Epithelial cell of esophagus (primary cell): ENCODE measurements at regions not wholly inside any gene's neighbourhood (a gene's known extent, or its start where the extent isn't known, plus 50 kb on each side); places are given as distances from the start of the nearest gene placed in this dataset.

Experiments
- DNase-seq: peaks from one replicate; pipeline ENCODE4 v3.0.0; 2010; ENCODE audit warnings: low read depth
- H3K4me3 ChIP-seq: 2 replicates; pipeline ENCODE4 v1.5.1; 2011; ENCODE audit warnings: mild to moderate bottlenecking, low read length, control low read depth
- TF ChIP-seq, protein P1 (sequence below): IDR thresholded peaks from 2 replicates; pipeline ENCODE4 v1.5.1; 2011; ENCODE audit warnings: low read depth, mild to moderate bottlenecking, low read length, control low read depth, inconsistent platforms; ENCODE audit not compliant: insufficient read depth; ENCODE audit errors: missing control alignments

DNA sequence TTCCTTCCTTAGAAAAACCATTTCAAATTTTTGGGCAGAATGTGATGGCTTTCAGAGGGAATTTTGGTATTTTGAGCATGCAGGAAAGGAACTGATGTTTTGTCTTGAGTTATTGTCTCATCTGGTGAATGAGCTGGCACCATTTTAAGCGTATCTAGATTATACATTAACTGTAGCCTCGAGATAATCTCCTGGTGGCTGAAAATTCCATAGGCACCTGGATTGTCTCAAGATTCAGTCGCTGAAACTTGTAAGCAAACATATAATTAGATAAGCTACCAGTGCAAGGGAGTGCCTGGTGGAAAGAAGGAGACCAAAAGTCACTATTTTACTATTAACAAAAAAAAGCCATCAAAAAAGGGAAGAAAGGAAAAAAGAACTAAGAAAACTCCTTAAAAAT, 687.8 kb upstream of the DDX18 start:
- no peak for DNase-seq
- TF ChIP-seq, protein P1, sequence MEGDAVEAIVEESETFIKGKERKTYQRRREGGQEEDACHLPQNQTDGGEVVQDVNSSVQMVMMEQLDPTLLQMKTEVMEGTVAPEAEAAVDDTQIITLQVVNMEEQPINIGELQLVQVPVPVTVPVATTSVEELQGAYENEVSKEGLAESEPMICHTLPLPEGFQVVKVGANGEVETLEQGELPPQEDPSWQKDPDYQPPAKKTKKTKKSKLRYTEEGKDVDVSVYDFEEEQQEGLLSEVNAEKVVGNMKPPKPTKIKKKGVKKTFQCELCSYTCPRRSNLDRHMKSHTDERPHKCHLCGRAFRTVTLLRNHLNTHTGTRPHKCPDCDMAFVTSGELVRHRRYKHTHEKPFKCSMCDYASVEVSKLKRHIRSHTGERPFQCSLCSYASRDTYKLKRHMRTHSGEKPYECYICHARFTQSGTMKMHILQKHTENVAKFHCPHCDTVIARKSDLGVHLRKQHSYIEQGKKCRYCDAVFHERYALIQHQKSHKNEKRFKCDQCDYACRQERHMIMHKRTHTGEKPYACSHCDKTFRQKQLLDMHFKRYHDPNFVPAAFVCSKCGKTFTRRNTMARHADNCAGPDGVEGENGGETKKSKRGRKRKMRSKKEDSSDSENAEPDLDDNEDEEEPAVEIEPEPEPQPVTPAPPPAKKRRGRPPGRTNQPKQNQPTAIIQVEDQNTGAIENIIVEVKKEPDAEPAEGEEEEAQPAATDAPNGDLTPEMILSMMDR = no peak
- H3K4me3 ChIP-seq = no peak overlapping the region

DNA sequence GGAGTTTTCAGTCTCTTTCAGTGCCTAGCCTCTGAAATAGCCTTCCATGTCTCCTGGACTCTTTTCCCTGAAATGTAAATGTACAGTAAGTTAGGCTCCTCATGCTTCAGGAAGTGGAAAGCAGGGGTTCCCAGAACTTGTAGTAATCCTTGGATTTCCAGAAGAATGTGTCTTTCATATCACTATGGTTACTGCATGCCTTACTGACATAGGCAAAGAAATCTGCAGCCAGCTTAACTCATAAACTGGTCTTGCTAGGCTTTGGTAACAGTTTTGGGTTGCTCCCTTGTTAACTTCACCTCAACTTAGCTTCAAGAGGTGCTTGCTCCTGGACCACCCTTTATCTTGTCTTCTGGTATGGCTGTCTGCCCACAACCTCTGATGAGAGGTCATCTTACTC, 686.8 kb upstream of the DDX18 start:
- no peak for DNase-seq
- TF ChIP-seq, protein P1 = no peak
- no peak overlapping the region for H3K4me3 ChIP-seq

DNA sequence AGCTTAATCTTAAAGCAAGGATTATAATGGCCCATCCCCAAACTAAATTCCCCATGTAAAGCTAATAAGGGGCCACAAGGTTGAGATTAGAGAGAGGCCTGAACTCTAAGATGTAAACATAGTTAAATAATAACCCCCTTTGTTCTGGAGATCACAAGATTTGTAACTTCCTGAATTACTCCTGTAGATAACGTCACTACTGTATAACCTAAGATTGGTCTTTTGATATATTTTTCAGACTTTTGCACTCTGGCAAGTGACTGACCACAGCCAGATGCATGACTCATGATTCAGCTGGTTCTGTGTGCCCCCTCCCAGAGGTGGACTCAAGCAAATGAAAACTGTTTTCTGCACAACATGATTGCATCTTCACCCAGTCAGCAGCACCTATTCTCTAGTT, 686.0 kb upstream of the DDX18 start:
- no peak overlapping the region for H3K4me3 ChIP-seq
- no peak for DNase-seq
- TF ChIP-seq, protein P1 = no peak

DNA sequence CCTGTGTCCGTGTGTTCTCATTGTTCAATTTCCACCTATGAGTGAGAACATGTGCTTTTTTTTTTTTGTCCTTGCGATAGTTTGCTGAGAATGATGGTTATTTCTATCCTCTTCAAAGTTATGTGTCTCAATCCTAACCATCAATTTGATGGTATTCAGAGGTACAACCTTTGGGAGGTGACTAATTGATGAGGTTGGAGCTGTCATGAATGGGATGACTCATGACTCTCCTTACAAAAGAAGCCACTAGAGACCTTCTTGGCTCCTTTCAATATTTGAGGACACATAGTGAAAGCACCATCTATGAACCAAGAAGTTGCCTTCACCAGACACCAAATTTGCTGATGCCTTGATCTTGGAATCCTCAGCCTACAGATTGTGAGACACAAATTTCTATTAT, 677.1 kb upstream of the DDX18 start:
- DNase-seq = peak; percentile 0
- H3K4me3 ChIP-seq = no peak overlapping the region
- TF ChIP-seq, protein P1 = no peak

DNA sequence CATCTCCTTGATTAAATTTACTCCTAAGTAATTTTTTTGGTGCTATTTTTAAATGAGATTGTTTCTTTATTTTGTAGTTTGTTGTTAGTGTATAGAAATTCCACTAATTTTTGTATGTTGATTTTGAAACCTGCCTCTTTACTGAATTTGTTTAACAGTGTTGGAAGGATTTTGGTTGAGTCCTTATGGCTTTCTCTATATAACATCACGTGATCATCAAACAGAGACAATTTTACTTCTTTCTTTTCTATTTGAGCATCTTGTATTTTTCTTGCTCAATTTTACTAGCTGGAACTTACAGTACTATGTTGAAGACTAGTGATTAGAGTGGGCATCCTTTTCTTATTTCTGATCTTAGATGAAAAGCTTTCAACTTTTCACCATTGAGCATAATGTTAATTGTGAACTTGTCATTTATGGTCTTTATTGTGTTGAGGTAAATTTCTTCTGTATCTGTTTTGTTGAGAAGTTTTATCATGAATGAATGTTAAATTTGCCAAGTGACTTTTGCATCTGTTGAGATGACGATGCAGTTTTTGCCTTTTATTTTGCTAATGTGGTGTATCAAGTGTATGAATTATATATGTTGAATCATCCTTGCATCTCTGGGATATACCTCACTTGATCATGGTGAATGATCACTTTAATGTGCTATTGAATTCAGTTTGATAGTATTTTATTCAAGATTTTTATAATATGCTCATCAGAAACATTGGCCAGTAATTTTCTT, 645.3 kb upstream of the DDX18 start:
- DNase-seq = no peak
- TF ChIP-seq, protein P1 = no peak
- no peak overlapping the region for H3K4me3 ChIP-seq

DNA sequence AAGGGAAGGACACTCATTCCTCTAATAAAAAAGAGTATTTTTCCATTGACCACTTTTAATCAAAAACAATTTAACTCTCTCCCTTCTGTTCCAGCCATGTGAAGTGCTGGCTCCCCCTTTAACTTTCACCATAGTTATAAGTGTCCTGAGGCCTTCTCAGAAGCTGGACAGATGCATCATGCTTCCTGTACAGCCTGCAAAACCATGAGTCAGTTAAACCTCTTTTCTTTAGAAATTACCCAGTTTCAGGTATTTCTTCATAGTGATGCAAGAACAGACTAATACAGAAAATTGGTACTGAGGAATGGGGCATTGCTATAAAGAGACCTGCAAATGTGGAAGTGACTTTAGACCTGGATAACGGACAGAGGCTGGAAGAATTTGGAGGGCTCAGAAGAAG, 643.6 kb upstream of the DDX18 start:
- no peak for DNase-seq
- TF ChIP-seq, protein P1 = no peak
- no peak overlapping the region for H3K4me3 ChIP-seq

DNA sequence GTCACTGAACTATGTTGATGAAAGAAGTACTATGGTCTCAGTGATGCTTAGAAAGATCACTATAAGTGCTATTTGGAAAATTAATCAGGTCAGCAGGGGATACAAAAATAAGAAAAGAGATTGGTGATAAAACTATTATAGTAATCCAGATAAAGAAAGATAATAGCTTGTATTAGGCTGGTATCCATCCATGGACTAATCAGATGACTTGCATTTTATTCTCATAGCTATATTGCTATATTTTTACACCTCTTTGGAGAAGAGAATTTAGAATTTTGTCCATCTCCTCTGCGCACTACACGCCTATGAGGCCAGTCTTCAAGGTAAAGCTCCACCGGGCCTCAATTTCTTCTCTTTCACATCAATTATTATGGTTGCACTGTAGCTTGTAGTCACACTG, 635.1 kb upstream of the DDX18 start:
- H3K4me3 ChIP-seq = no peak overlapping the region
- DNase-seq = no peak
- TF ChIP-seq, protein P1 = no peak
